ENCODE measurements at regions not wholly inside any gene's neighbourhood (a gene's known extent, or its start where the extent isn't known, plus 50 kb on each side); places are given as distances from the start of the nearest gene placed in this dataset.

DNA sequence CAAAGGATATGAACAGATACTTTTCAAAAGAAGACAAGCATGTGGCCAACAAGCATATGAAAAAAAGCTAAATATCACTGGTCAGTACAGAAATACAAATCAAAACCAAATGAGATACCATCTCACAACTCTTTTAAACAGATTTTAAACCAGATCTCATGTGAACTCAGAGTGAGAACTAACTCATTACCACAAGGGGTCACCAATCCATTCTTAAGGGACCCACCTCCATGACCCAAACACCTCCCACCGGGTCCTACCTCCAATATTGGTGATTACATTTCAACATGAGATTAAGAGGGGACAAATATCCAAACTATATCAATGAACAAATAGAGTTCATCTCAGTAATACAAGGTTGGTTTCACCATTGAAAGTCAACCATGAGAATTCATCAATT is 319.8 kb upstream of the GULP1 start:
- TF ChIP-seq EZH2 (IDR thresholded peaks at IDR 0.05; ENCODE audit: insufficient read depth, poor library complexity, severe bottlenecking) (no peak), EZH2phosphoT487 (IDR thresholded peaks at IDR 0.05; ENCODE audit: insufficient read depth, low read depth) (no peak)

Data from GM23248 (cell line).